Upper lobe of right lung (tissue), 1 donor: ENCODE measurements at regions not wholly inside any gene's neighbourhood (a gene's known extent, or its start where the extent isn't known, plus 50 kb on each side); places are given as distances from the start of the nearest gene placed in this dataset.

Source experiments
- ATAC-seq: fragments of 200-7000 bp; cut with Tn5 transposase; one replicate; pipeline ENCODE4 v1.9.1; 2020; ENCODE audit warnings: mild to moderate bottlenecking, moderate library complexity
- DNase-seq: peaks from one replicate; pipeline ENCODE4 v3.0.0-alpha.2; 2020
- H3K27ac ChIP-seq: fragments of 200-600 bp; one replicate; pipeline ENCODE4 v1.8.0; 2022
- H3K27me3 ChIP-seq: fragments of 200-600 bp; one replicate; pipeline ENCODE4 v1.8.0; 2022; ENCODE audit warnings: mild to moderate bottlenecking
- H3K36me3 ChIP-seq: fragments of 200-600 bp; one replicate; pipeline ENCODE4 v1.8.0; 2022
- H3K4me1 ChIP-seq: fragments of 200-600 bp; one replicate; pipeline ENCODE4 v1.8.0; 2022
- H3K4me3 ChIP-seq: fragments of 200-600 bp; one replicate; pipeline ENCODE4 v1.8.0; 2022; ENCODE audit warnings: mild to moderate bottlenecking
- H3K9me3 ChIP-seq: fragments of 200-600 bp; one replicate; pipeline ENCODE4 v1.8.0; 2022
- CTCF ChIP-seq: fragments of 200-600 bp; IDR thresholded peaks from one replicate; pipeline ENCODE4 v1.8.0; 2022; ENCODE audit warnings: antibody characterized with exemption
- intact Hi-C: fragments of 100-400 bp; cut with DNase I; formaldehyde crosslinking; loops from one replicate; pipeline ENCODE4 v1.11.0; 2022
- donor health status: DM: no; HTN: yes; CAD: no; lungs with severe emphysema.

- Histone ChIP-seq H3K4me3 (no peak overlapping the region), H3K27me3 (no peaks in the 10 kb centered on the region), H3K27ac (no peak overlapping the region), H3K9me3 (no peaks in the 10 kb centered on the region), H3K36me3 (no peaks in the 10 kb centered on the region), H3K4me1 (no peaks in the 10 kb centered on the region)
- no peak for TF ChIP-seq CTCF
- no peak for DNase-seq
- no peak for ATAC-seq
- intact Hi-C loops = no loop called here
Observed at GRCh38 chr15:26318689-26319088, 454.2 kb downstream of the GABRB3 start.

GRCh38 chr15:26314577-26314976 is 451.4 kb upstream of the ATP10A start:
- H3K36me3 ChIP-seq = no peaks in the 10 kb centered on the region
- intact Hi-C loops = no loop called here
- TF ChIP-seq CTCF = no peak
- no peak overlapping the region for H3K4me3 ChIP-seq
- no peaks in the 10 kb centered on the region for H3K27me3 ChIP-seq
- H3K4me1 ChIP-seq = no peaks in the 10 kb centered on the region
- no peak for DNase-seq
- no peak for ATAC-seq
- no peaks in the 10 kb centered on the region for H3K9me3 ChIP-seq
- H3K27ac ChIP-seq = no peak overlapping the region

GRCh38 chr15:26311710-26312236 is 448.6 kb upstream of the ATP10A start:
- H3K27ac ChIP-seq = no peak overlapping the region
- no peak for TF ChIP-seq CTCF
- DNase-seq = no peak
- H3K27me3 ChIP-seq = no peaks in the 10 kb centered on the region
- no peaks in the 10 kb centered on the region for H3K36me3 ChIP-seq
- H3K9me3 ChIP-seq = no peaks in the 10 kb centered on the region
- intact Hi-C loops = no loop called here
- no peak overlapping the region for H3K4me3 ChIP-seq
- H3K4me1 ChIP-seq = no peaks in the 10 kb centered on the region
- ATAC-seq = no peak

- Histone ChIP-seq H3K36me3 (no peaks in the 10 kb centered on the region), H3K27me3 (no peaks in the 10 kb centered on the region), H3K9me3 (no peaks in the 10 kb centered on the region), H3K4me1 (no peaks in the 10 kb centered on the region), H3K4me3 (no peak overlapping the region), H3K27ac (no peak overlapping the region)
- TF ChIP-seq CTCF = no peak
- no peak for DNase-seq
- intact Hi-C loops = no loop called here
- no peak for ATAC-seq
Observed at GRCh38 chr15:26298659-26299170, 435.6 kb upstream of the ATP10A start.

- no peak overlapping the region for H3K4me3 ChIP-seq
- H3K4me1 ChIP-seq = no peaks in the 10 kb centered on the region
- DNase-seq (no peak), ATAC-seq (no peak)
- no peak overlapping the region for H3K27ac ChIP-seq
- TF ChIP-seq CTCF = no peak
- H3K27me3 ChIP-seq = no peaks in the 10 kb centered on the region
- H3K36me3 ChIP-seq = no peaks in the 10 kb centered on the region
- intact Hi-C loops = no loop called here
- no peaks in the 10 kb centered on the region for H3K9me3 ChIP-seq
Observed at GRCh38 chr15:26298010-26298658, 435.0 kb upstream of the ATP10A start.
